ENCODE measurements at regions not wholly inside any gene's neighbourhood (a gene's known extent, or its start where the extent isn't known, plus 50 kb on each side); places are given as distances from the start of the nearest gene placed in this dataset.

DNA sequence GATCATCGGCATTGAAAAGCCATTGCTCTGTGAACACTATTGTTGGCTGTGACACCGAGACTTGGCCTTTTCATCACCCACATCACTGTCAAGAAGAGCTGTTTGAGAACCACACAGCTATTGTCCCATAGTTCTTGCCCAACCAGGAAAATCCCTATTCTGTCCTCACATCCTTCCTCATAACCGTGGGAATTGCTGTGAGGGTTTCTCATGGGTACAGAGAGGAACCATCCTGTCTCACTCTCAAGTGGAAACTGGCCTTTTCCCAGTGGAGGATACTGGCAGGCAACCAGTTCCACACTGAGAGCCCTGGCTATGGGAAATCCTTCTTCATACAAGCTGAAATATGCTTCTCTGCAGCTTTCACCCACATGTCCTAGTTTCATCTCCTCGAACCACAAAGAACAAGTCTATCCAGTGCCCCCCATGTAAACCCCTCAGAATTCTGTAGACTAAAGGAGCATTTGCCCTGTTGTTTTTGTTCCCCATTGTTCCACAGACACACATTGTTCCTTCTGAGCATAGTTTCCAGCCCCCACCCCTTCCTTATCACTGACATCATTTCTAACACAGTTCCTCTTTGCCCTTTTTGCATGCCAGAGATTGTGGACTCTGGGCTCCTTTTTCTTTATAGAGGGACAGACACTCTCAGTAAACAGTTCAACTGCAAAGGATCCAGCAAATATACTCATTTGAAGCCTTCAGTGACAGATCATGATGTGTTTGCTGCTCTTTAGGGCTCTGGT lies 57.8 kb upstream of the C5orf46 start:
- Mint-ChIP-seq H3K36me3 (ENCODE audit: low read depth) (no peaks in the 10 kb centered on the region), H3K4me1 (no peaks in the 10 kb centered on the region), H3K27ac (no peak overlapping the region), H3K27me3 (ENCODE audit: low read depth, poor library complexity) (peaks cover 10% of the 10 kb centered on the region), H3K4me3 (no peak overlapping the region), H3K9me3 (no peaks in the 10 kb centered on the region)
- TF ChIP-seq, protein P1, sequence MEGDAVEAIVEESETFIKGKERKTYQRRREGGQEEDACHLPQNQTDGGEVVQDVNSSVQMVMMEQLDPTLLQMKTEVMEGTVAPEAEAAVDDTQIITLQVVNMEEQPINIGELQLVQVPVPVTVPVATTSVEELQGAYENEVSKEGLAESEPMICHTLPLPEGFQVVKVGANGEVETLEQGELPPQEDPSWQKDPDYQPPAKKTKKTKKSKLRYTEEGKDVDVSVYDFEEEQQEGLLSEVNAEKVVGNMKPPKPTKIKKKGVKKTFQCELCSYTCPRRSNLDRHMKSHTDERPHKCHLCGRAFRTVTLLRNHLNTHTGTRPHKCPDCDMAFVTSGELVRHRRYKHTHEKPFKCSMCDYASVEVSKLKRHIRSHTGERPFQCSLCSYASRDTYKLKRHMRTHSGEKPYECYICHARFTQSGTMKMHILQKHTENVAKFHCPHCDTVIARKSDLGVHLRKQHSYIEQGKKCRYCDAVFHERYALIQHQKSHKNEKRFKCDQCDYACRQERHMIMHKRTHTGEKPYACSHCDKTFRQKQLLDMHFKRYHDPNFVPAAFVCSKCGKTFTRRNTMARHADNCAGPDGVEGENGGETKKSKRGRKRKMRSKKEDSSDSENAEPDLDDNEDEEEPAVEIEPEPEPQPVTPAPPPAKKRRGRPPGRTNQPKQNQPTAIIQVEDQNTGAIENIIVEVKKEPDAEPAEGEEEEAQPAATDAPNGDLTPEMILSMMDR (IDR thresholded peaks at IDR 0.05): no peak
- no peak for DNase-seq

DNA sequence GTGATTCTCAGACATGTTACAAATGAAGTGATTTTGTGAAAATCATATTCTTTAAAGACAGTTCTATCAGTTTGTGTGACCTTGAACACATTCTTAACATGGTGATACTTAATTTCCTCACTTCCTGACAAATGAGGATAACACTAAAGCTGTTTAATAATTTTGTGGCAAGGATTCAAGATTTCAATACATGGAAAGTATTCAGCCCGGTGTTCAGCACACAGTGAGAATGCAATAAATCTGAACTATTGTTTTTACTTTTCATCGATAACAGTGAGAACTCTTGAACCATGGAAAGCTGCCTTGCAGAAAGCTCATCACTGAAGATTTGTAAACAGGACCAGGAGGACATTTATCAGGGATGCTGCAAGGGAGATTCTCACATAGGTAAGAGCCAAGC lies 57.1 kb upstream of the C5orf46 start:
- Mint-ChIP-seq H3K4me1 (no peaks in the 10 kb centered on the region), H3K27ac (no peak overlapping the region), H3K36me3 (ENCODE audit: low read depth) (no peaks in the 10 kb centered on the region), H3K9me3 (no peaks in the 10 kb centered on the region), H3K4me3 (no peak overlapping the region), H3K27me3 (ENCODE audit: low read depth, poor library complexity) (peaks cover 10% of the 10 kb centered on the region)
- TF ChIP-seq, protein P1 (IDR thresholded peaks at IDR 0.05): no peak
- no peak for DNase-seq

DNA sequence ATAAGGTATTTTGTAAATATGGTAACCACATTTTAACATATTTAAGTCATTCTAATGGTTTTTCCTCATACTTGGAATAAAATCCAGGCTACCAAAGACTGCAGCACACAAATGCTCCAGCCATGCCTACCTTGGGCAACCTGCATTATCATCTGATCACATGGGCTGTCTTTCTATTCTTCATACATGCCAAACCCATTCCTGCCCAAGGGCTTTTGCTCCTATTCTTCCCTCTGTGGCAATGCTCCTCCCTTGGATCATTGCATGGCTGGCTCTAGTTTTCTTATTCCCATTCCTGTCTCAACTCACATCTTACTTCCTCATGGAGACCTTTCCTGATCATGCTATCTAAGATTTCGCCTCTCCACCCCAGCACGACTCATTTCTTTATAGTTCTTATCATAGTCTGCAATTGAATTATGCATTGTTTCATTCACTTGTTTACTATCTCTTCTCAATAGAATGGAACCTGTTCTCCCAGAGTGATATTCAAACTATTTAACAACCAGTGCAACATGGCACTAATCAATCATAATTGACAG lies 54.9 kb upstream of the C5orf46 start:
- H3K9me3 Mint-ChIP-seq: no peaks in the 10 kb centered on the region
- no peaks in the 10 kb centered on the region for H3K36me3 Mint-ChIP-seq (ENCODE audit: low read depth)
- TF ChIP-seq, protein P1 (IDR thresholded peaks at IDR 0.05): no peak
- peaks cover 10% of the 10 kb centered on the region for H3K27me3 Mint-ChIP-seq (ENCODE audit: low read depth, poor library complexity)
- no peak overlapping the region for H3K27ac Mint-ChIP-seq
- no peak overlapping the region for H3K4me3 Mint-ChIP-seq
- DNase-seq: no peak
- no peaks in the 10 kb centered on the region for H3K4me1 Mint-ChIP-seq

DNA sequence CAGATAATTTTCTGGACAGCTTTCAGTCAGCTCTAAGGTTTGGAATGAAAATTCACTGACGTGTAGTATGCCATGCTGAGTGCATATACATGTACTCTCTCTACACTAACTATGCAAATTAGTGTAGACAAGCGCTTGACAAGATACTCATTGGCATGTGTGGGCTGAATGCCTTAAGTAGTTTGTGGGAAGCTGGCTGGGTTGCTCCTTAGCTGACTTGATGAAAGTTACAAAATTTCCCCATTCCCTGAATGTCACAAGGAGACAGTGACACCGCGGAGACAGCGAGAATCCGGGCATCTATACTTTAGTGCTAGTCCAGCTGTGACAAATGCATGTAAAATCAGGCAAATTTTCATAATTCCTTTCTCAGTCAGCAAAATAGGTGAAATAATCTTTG lies 51.6 kb upstream of the C5orf46 start:
- no peak overlapping the region for H3K4me3 Mint-ChIP-seq
- no peaks in the 10 kb centered on the region for H3K4me1 Mint-ChIP-seq
- H3K27me3 Mint-ChIP-seq (ENCODE audit: low read depth, poor library complexity): peaks cover 3% of the 10 kb centered on the region
- TF ChIP-seq, protein P1 (IDR thresholded peaks at IDR 0.05): no peak
- H3K27ac Mint-ChIP-seq: no peak overlapping the region
- DNase-seq: no peak
- H3K9me3 Mint-ChIP-seq: no peaks in the 10 kb centered on the region
- no peaks in the 10 kb centered on the region for H3K36me3 Mint-ChIP-seq (ENCODE audit: low read depth)

DNA sequence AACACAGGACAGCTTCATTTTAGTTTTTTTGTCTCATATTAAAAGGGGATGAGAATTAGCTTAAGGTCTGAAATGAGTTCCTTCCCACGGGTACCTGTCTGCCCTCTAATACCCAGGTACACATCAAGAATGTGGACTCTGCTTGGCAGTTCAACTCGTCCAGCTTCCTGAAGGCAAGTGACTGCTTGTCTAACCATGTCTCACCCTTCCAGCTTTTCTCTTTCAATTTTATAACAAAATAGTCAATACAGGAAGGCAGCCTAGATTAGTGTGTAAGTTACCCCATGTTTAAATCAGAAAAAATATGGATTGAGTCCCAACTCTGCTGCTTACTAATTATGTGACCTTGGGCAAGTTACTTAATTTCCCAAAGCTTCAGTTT lies 50.5 kb upstream of the C5orf46 start:
- Mint-ChIP-seq H3K27me3 (ENCODE audit: low read depth, poor library complexity) (peaks cover 3% of the 10 kb centered on the region), H3K9me3 (no peaks in the 10 kb centered on the region), H3K36me3 (ENCODE audit: low read depth) (no peaks in the 10 kb centered on the region), H3K27ac (no peak overlapping the region), H3K4me1 (no peaks in the 10 kb centered on the region), H3K4me3 (no peak overlapping the region)
- DNase-seq: no peak
- TF ChIP-seq, protein P1 (IDR thresholded peaks at IDR 0.05): no peak
